GM18951 (cell line): ENCODE measurements at regions not wholly inside any gene's neighbourhood (a gene's known extent, or its start where the extent isn't known, plus 50 kb on each side); places are given as distances from the start of the nearest gene placed in this dataset.

ENCODE experiments used
- POLR2A ChIP-seq: IDR thresholded peaks from 4 replicates; pipeline ENCODE4 v1.6.1; 2011; ENCODE audit warnings: mild to moderate bottlenecking; ENCODE audit not compliant: insufficient read length, insufficient read depth; ENCODE audit errors: extremely low read depth
- in situ Hi-C: fragments of 300-500 bp; cut with MboI; formaldehyde crosslinking; loops from one replicate; pipeline ENCODE4 v1.12.0; 2022; ENCODE audit warnings: low sequenced_read_pairs, mixed read lengths, inconsistent platforms; ENCODE audit not compliant: unreplicated experiment

DNA sequence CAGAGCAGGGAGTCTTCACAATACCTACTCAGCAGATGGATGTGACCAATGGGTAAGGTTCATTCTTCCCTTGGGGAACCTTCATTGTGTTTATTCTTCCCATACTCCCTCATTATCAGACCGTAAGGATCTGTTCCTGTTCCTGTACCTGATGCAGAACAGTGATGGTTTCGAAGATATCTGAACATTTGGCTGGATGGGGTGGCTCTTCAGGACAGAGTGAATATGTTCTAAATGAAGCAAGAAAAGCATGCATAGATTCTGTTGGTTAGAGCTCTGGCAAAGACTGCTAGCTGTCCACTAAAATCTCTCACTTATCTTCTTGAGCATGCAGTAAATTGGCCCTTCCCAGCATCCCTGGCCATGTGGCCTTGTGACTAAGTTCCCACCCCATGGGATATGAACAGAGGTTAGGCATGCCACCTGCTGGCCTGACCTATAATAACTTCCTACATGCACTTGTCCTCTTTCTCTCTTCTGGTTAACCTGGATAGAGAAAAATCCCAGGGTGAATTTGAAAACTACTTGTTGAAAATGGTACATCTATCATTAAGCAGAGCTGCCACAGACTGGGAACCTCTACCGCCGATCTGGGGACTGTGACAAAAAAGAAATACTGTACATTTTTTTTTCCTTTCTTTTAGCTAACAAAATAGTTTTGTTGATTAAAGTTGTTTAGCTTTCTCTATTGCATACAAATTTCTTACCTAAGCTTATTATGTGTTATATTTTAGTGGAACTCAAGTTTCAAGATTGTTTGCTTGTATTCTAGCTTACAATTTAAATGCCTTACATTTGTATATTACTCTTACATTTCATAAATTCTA is 60.0 kb upstream of the BANK1 start:
- in situ Hi-C loops: no loop called here
- TF ChIP-seq POLR2A: no peak

DNA sequence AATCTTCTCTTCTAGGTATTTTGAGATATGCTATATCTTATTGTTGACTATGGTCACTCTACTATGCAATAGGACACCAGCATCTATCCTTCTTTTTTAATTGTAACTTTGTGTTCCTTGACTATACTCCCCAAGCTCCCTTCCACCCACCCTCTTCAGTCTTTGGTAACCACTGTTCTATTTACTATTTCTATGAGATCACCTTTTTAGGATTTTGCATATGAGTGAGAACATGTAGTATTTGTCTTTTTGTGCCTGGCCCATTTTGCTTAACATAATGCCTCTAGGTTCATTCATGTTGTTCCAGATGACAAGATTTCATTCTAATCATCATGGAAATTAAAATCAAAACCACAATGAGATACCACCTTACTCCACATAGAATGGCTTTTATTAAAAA is 63.3 kb upstream of the BANK1 start:
- in situ Hi-C loops: loop anchor here (10.0 kb wide), 1 partner anchor 562 kb away; no protein-coding TSS in a partner anchor

DNA sequence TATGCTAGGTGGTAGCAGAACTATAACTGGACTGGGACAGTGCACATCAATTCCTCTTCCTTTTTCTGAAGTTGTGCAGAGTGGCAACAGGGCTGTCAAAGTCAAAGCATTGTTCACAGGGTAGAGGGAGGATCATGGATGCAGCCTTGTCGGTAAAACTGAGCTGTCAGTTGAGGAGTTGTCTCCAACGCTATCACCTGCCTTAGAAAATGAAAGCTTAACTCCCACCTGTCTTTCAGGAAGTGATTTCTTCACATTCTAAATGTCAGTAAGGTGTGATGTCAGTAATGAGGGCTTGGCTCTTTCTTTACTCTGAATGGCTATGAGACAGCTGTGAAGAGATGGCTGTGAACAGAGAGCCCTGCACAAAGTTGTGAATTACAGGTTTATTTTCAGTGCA is 66.4 kb upstream of the BANK1 start:
- in situ Hi-C loops: loop anchor here (10.0 kb wide), 1 partner anchor 559 kb away; no protein-coding TSS in a partner anchor
- TF ChIP-seq POLR2A: no peak

More for the DNA sequence above, 63.3 kb upstream of the BANK1 start:
- TF ChIP-seq POLR2A: no peak

DNA sequence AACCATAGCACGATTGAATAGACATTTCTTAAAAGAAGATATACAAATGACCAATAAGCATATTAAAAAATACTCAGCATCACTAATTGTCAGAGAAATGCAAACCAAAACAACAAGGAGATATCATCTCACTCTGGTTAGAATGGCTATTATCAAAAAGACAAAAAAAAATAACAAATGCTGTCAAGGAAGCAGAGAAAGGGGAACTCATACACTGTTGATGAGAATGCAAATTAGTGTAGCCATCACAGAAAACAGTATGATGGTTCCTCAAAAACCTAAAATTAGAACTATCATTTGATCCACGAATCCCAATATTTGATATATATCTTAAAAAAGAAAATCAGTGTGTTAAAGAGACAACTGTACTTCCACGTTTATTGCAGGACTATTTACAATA is 71.7 kb upstream of the BANK1 start:
- in situ Hi-C loops: no loop called here
- no peak for TF ChIP-seq POLR2A

DNA sequence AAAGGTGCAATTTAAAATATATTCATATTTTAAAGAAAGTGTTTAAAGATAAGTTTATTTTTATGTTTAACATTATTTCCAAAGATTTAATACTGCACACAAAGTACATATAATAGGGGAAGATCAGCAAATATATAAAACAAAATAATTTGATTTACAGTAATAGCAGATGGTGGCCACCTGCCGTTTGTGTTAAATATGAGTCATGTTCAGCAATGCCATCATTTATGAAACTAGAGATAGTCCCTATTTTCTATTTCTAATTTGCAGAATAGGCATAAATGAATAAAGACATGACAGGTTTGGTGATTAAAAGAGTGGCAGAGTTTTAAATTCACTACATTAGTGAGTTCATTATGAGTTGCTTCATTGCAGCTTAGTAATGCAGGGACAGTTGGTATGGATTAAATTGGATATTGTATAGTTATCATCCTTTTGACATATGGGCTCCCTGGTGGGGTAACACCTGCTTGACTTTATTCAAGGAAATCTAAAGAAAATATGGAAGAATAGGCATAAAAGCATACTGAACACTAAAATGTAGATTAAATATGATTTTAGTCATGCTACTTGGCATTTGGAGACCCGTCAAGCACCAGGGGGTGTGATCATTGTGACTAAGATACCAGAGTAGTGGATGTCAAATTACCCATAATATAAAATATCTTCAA is 78.8 kb upstream of the BANK1 start:
- TF ChIP-seq POLR2A: no peak
- in situ Hi-C loops: no loop called here

DNA sequence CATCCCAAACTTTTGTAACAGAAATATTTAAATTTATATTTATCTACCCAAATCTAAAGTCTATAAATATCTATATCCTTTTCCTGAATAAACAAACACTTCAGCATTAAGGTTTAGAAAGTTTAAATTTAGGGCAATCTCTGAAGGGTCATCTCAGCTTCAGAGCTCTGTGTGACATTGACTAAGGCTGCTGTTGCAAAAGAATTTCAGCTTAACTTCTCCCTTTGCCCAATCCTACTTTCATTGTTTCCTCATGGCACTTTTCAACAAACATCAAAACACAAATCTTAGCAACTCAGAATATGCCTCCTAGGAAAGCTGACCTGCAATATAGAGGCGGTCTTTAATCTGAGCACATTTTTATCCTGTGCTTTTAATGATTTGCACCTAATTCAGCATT is 79.7 kb upstream of the BANK1 start:
- TF ChIP-seq POLR2A: no peak
- in situ Hi-C loops: no loop called here

DNA sequence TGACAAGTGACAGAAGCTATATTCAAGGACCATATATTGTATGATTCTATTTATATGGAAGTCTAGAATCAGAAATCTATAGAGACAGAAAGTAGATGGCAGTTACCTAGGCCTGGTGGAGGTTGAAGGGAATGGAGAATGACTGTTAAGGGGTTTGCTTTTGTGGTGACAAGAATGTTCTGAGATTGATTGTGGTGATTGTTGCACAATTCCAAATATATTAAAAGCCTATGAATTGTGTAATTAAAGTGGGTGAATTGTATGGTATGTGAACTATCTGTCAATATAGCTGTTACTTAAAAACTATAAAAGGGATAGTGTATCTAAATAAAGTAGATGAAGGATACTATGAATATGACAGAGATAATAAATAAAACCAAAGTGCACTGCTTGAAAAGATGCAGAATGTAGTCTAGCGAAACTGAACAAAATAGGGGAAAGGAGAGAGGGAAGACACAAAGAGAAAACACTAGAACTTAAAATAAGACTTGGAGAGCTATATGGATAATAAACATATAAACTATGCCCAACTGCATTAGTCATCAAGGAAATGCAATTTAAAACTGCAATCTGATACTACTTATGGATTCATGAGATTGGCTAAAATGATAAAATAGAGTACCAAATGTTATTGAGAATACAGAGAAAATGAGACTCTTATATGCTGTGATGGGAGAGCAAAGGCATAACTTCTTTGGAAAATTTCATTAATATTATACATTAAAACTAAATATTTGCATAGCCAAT is 82.1 kb upstream of the BANK1 start:
- in situ Hi-C loops: no loop called here
- TF ChIP-seq POLR2A: no peak

DNA sequence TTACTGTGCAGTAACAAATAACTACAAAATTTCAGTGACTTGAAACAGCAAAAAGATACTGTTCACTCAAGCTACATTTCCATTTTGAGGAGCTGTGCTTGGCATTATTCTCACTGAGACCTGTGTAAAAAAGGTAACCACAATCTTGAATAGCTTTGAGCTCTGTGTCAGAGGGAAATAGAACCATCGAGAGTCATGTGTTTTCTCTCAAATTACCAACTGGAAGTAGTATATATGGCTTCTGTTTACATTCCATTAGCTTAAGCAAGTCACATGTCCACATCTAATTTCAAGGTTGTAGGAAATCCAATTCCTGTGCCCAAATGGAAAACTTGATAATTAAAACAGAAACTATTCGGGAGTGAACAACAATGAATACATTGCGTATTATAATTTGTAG is 82.9 kb upstream of the BANK1 start:
- in situ Hi-C loops: no loop called here
- TF ChIP-seq POLR2A: no peak

DNA sequence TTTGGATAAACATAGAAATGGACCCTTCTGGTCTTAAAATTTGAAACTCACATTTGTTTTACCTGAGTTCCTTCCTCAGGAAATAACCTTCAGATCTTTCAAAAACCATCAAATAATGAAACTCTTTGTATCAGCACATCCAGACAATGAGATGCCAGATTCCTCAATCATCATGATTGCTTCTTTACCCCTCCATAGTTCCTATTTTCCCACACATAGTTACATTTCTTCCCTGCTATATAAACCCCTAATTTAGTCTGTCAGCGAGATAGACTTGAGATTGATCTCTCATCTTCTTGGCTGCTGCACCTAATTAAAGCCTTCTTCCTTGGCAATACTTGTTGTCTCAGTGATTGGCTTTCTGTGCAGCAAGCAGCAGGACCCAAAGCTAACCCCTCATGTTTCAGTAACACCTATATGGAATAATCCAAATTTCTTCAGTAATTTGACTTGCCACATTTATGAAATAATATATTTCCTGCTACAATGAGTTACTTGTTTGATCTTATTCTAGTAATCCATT is 83.9 kb upstream of the BANK1 start:
- in situ Hi-C loops: no loop called here

DNA sequence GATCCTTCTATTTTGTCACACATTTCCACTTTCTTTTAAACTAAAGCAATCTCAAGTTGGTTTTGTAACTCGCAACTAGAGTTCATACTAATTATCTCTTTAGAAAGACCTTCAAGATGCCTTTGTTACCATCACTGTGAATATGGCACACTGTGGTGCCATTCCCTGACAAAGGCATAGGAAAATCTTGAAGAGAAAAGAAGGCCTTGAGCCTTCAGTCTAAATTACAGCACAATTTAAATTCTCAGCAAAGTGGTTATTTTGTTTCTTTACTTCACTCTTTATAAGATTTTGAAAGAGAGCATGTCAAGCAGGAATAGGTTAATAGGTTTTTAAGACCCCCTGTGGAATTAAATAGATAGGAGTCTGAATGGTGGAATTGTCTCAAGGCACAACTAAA is 89.0 kb upstream of the BANK1 start:
- no peak for TF ChIP-seq POLR2A
- in situ Hi-C loops: no loop called here

More for the DNA sequence above, 83.9 kb upstream of the BANK1 start:
- TF ChIP-seq POLR2A: no peak

DNA sequence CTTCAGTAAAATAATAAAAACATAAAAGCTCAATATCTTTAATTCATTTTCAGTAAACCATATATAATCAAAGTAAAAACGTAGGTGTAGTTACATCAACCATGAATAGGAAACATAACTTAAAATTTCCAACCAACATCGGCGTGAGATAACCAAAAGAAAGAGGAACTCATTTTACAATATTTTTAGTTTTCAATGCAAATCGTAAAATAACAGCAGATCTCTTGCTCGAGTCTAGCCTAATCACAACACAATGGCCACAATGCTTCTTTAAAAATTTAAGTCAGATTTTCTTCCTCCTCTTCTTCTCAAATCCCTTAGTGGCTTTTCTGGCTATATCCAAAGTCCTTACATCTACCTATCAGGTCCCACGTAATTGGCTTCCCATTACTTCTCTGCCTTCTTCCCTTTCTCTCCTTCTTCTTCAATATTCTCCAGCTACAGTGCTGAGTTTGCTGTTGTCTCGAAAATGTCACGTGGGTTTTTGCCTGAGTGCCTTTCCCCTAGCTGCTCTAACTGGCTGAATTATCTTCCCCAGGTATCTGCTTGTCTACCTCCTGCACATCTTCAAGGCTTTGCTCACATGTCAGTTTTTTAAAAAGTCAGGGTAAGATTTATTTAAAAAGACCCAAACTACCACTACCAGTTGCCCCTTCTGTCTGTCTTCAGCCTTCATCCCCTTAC is 90.9 kb upstream of the BANK1 start:
- no peak for TF ChIP-seq POLR2A
- in situ Hi-C loops: no loop called here

DNA sequence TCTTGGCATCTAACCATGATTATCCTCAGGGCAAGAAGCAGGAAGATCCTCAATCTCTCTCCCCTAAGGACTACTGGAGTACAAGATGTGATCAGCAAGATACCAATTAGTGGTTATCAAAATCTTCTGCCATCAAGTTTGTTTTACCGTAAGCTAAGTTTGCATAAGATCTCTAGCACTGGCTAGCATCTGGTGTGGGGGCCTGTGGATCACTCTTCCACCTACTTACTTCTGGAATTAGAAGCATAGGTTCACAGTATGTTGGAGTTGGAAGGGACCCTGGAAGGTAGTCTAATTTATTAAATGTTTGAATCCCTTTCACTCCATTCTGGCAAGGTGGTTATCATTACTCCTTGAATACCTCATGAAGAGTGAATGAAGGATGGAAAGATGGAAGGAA is 93.3 kb upstream of the BANK1 start:
- in situ Hi-C loops: no loop called here
- no peak for TF ChIP-seq POLR2A

DNA sequence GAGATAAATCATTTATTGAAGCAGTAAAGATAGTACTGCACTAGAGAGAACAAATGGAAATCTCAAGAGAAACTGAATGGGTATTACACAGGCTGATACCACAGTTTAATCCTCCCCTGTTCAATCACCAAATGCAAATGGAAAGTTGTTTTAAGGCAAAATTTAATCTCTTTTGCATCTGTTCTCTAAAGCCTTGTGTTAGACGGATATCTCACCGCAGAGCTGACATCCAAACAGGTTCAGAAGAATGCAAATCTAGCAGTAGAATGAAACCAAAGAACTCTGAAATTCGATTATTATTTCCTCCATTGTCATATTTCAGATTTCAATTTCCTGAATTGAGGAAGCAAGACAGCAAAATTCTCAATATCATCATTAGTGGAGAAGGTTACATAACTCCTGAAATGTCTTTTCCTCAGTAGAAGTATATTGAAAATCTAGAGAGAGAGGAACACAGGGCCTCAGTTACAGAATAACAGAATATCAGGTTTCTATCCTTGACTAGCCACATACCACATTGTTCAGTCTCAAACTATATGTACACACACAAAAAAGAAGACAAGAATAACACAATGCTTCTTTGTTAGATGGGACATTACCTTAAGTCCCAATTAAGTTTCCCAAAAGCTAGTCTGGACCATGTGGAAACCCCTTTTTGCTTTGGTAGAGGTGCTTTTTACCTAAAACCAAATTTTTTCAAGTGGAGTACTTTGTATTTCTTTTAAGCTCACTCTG is 94.1 kb upstream of the BANK1 start:
- no peak for TF ChIP-seq POLR2A
- in situ Hi-C loops: no loop called here
